ENCODE measurements at regions not wholly inside any gene's neighbourhood (a gene's known extent, or its start where the extent isn't known, plus 50 kb on each side); places are given as distances from the start of the nearest gene placed in this dataset.

DNA sequence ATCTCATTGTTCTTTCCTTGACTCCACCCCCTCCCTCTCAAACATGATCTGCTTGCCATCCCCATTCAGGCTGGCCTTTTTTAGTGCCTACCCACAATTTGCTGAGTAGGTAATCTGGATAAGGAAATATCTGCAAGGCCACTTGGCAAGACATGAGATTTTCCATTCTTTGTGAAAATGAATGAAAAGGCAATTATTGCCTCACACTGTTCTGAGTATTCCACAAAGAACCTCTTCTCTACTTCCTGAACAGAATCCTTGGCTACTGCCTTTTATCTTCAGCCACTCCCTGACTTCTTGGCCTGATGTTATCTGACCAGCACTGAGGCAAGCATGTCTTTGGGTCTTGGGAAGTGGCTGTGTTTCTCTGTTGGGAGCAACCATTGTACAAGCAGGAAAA lies 263.2 kb upstream of the ATP2B1 start:
- TF ChIP-seq POLR2A (IDR thresholded peaks at IDR 0.05) (no peak), POLR2AphosphoS5 (IDR thresholded peaks at IDR 0.05) (no peak), EP300 (IDR thresholded peaks at IDR 0.05) (no peak)
- TF ChIP-seq, protein P1, sequence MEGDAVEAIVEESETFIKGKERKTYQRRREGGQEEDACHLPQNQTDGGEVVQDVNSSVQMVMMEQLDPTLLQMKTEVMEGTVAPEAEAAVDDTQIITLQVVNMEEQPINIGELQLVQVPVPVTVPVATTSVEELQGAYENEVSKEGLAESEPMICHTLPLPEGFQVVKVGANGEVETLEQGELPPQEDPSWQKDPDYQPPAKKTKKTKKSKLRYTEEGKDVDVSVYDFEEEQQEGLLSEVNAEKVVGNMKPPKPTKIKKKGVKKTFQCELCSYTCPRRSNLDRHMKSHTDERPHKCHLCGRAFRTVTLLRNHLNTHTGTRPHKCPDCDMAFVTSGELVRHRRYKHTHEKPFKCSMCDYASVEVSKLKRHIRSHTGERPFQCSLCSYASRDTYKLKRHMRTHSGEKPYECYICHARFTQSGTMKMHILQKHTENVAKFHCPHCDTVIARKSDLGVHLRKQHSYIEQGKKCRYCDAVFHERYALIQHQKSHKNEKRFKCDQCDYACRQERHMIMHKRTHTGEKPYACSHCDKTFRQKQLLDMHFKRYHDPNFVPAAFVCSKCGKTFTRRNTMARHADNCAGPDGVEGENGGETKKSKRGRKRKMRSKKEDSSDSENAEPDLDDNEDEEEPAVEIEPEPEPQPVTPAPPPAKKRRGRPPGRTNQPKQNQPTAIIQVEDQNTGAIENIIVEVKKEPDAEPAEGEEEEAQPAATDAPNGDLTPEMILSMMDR (IDR thresholded peaks at IDR 0.05), result no peak
- H3K27ac ChIP-seq, result no peak overlapping the region
- H3K36me3 ChIP-seq, result no peaks in the 10 kb centered on the region
- H3K4me1 ChIP-seq, result no peaks in the 10 kb centered on the region
- no peaks in the 10 kb centered on the region for H3K9me3 ChIP-seq
- DNase-seq, result no peak
- no peaks in the 10 kb centered on the region for H3K27me3 ChIP-seq
- no peak overlapping the region for H3K4me3 ChIP-seq
- intact Hi-C loops (cut with DNase I), result no loop called here

DNA sequence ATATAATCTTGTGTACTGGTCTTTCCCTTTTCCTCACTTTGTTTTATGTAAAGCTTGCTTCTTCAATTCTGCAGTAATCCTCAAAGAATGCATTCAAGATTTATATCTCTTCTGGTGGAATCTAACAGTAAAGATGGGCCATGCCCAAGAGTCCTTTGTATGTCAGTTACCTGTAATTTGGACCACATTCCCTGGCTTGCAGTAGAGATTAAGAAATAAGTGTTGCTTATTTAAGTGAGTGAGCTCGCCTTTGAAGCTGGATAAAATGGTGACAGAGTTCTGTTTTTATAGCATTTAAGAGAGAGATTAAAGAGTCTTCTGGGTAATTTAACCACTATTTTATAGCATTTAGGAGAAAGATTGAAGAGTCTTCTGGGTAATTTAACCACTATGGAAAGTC lies 262.1 kb upstream of the ATP2B1 start:
- no peak overlapping the region for H3K27ac ChIP-seq
- no peaks in the 10 kb centered on the region for H3K27me3 ChIP-seq
- H3K4me3 ChIP-seq, result no peak overlapping the region
- 94 to 95% methylated on average over 1 of the region's 1 CpG for WGBS, 2 donors
- no peaks in the 10 kb centered on the region for H3K4me1 ChIP-seq
- no peaks in the 10 kb centered on the region for H3K36me3 ChIP-seq
- intact Hi-C loops (cut with DNase I), result no loop called here
- H3K9me3 ChIP-seq, result no peaks in the 10 kb centered on the region
- TF ChIP-seq POLR2A (IDR thresholded peaks at IDR 0.05) (no peak), POLR2AphosphoS5 (IDR thresholded peaks at IDR 0.05) (no peak), EP300 (IDR thresholded peaks at IDR 0.05) (no peak)
- TF ChIP-seq, protein P1 (IDR thresholded peaks at IDR 0.05), result no peak
- no peak for DNase-seq

DNA sequence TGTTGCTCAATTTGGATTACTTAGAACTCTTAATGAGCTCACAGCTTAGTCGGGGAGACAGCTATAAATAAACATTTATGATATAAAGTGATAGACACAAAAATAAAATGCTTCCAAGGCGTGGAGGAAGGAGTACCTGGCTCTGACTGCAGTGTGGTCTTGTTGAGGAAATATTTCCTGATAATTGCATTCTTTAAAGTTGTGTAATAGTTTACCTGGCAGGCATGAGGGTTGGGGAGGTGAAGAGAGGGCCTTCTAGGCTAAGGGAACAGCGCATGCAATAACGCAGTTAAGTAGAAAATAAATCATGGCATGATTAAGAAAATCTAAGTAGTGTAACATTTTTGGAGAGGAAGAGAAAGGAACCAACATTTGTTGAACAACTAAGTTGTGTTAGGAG lies 260.5 kb upstream of the ATP2B1 start:
- intact Hi-C loops (cut with DNase I), result no loop called here
- Histone ChIP-seq H3K4me3 (no peak overlapping the region), H3K9me3 (no peaks in the 10 kb centered on the region), H3K36me3 (no peaks in the 10 kb centered on the region), H3K4me1 (no peaks in the 10 kb centered on the region), H3K27ac (no peak overlapping the region), H3K27me3 (no peaks in the 10 kb centered on the region)
- 68 to 83% methylated on average over 4 of the region's 4 CpGs for WGBS, 2 donors
- TF ChIP-seq, protein P1 (IDR thresholded peaks at IDR 0.05), result no peak
- DNase-seq, result no peak

DNA sequence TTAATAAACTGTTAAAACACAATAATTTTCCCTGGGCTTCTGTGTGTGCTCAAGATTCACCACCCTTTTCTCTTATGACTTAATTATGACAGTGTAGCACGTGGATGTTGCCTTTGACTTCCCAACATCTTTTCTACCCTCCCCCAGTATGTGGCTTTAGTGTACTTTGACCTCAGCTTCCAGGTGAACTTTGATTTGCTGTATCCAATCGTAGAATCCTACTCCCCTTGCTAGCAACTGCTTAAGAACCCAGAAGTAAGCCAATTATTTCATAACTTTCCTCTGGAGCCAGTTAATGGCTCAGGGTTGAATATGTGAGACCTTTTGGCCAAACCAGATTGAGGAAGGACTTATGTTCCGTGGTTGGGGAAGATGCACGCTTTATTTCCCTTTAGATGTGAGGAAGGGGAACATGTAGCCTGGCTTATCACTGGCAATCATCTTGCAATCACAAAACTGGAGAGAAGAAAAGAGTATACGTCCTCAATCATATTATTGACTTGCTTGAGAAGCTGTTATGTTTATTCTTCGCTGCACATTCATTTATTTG lies 259.6 kb upstream of the ATP2B1 start:
- Histone ChIP-seq H3K9me3 (no peaks in the 10 kb centered on the region), H3K4me1 (no peaks in the 10 kb centered on the region), H3K36me3 (no peaks in the 10 kb centered on the region), H3K27me3 (no peaks in the 10 kb centered on the region), H3K27ac (no peak overlapping the region), H3K4me3 (no peak overlapping the region)
- DNase-seq, result no peak
- WGBS, 2 donors, result 25 to 61% methylated on average over 6 of the region's 6 CpGs
- TF ChIP-seq POLR2AphosphoS5 (IDR thresholded peaks at IDR 0.05) (no peak), EP300 (IDR thresholded peaks at IDR 0.05) (no peak), POLR2A (IDR thresholded peaks at IDR 0.05) (no peak)
- TF ChIP-seq, protein P1 (IDR thresholded peaks at IDR 0.05), result no peak
- intact Hi-C loops (cut with DNase I), result no loop called here

DNA sequence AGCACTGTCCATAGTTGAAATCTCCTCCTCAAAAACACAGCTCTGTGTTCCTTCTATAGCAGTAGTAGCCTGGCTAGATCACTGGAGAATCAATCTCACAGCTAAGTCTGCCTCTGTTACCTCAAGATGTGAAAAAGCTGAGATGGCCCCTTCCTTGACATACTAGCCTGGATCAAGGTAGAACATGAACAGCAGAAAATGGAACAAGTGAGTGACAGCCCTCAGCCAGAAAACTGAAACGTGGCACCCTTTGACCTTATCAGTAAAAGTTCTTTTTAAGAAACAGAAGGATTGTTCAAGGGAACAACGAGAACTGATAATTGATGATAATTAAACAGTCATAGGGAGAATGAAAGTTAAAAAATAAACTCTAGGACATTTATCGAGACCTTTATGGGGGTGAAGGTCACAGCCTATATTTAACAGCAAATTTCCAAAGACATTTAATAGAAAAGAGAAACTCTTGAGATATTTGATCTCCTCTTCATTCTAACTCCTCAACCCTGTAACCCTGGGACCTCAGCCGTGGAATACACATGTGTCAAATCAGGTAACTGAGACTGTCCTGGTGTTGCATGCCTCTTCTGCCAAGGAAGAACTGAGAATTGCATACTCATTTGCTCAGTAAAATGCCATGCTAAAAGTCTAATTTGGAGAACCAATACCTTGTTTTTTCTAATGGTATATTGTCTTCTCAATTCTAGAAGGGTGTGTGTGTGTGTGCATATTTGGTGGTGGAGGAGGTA lies 258.0 kb upstream of the ATP2B1 start:
- Histone ChIP-seq H3K9me3 (no peaks in the 10 kb centered on the region), H3K4me3 (no peak overlapping the region), H3K27ac (no peak overlapping the region), H3K27me3 (no peaks in the 10 kb centered on the region), H3K36me3 (no peaks in the 10 kb centered on the region), H3K4me1 (no peaks in the 10 kb centered on the region)
- WGBS, 2 donors, result 74 to 83% methylated on average over 4 of the region's 4 CpGs
- no peak for DNase-seq
- intact Hi-C loops (cut with DNase I), result no loop called here
- TF ChIP-seq EP300 (IDR thresholded peaks at IDR 0.05), result no peak
- TF ChIP-seq, protein P1 (IDR thresholded peaks at IDR 0.05), result no peak
- no peak for TF ChIP-seq POLR2AphosphoS5 (IDR thresholded peaks at IDR 0.05)
- TF ChIP-seq POLR2A (IDR thresholded peaks at IDR 0.05), result no peak

All from sigmoid colon (tissue), 6 donors.